GF-D8 (cell line): ENCODE measurements at regions not wholly inside any gene's neighbourhood (a gene's known extent, or its start where the extent isn't known, plus 50 kb on each side); places are given as distances from the start of the nearest gene placed in this dataset.
"Not testable (repeated sequence)": the region's sequence is repeated elsewhere in the genome, so short reads cannot be mapped to it uniquely, and the experiment has no call there.

Experiments
- DNase-seq: peaks from one replicate; lab custom pipeline; 2025; lab: John Stamatoyannopoulos, UW

GRCh38 chr3:181533811-181534210 lies 177.9 kb upstream of the SOX2 start:
- no peak for DNase-seq

GRCh38 chr3:181530584-181530983 lies 181.1 kb upstream of the SOX2 start:
- no peak for DNase-seq

- DNase-seq = no peak
These were observed 189.9 kb upstream of the SOX2 start for GRCh38 chr3:181521831-181522230.

- no peak for DNase-seq
These were observed 193.5 kb upstream of the SOX2 start for GRCh38 chr3:181518222-181518621.

GRCh38 chr3:181512787-181513186 lies 198.9 kb upstream of the SOX2 start:
- DNase-seq = no peak

- no peak for DNase-seq
These were observed 201.2 kb upstream of the SOX2 start for GRCh38 chr3:181510500-181510899.

- no peak for DNase-seq
These were observed 214.4 kb upstream of the SOX2 start for GRCh38 chr3:181497358-181497757.

- no peak for DNase-seq
These were observed 218.3 kb upstream of the SOX2 start for GRCh38 chr3:181493423-181493822.

- DNase-seq = no peak
These were observed 223.2 kb upstream of the SOX2 start for GRCh38 chr3:181488536-181488935.

GRCh38 chr3:181487236-181487978 lies 224.3 kb upstream of the SOX2 start:
- no peak for DNase-seq

- DNase-seq = no peak
These were observed 225.4 kb upstream of the SOX2 start for GRCh38 chr3:181486141-181486885.

GRCh38 chr3:181484026-181484425 lies 227.7 kb upstream of the SOX2 start:
- no peak for DNase-seq

GRCh38 chr3:181475146-181475545 lies 236.6 kb upstream of the SOX2 start:
- DNase-seq = not testable (repeated sequence)

- DNase-seq = no peak
These were observed 241.4 kb upstream of the SOX2 start for GRCh38 chr3:181470349-181470748.

GRCh38 chr3:181464033-181464694 lies 247.6 kb upstream of the SOX2 start:
- DNase-seq = no peak

- no peak for DNase-seq
These were observed 250.3 kb upstream of the SOX2 start for GRCh38 chr3:181461381-181461780.

- no peak for DNase-seq
These were observed 252.2 kb upstream of the SOX2 start for GRCh38 chr3:181459516-181459915.

- no peak for DNase-seq
These were observed 252.9 kb upstream of the SOX2 start for GRCh38 chr3:181458857-181459256.

GRCh38 chr3:181457756-181458155 lies 254.0 kb upstream of the SOX2 start:
- no peak for DNase-seq

GRCh38 chr3:181457190-181457589 lies 254.5 kb upstream of the SOX2 start:
- DNase-seq = no peak

GRCh38 chr3:181455276-181455675 lies 256.4 kb upstream of the SOX2 start:
- no peak for DNase-seq

GRCh38 chr3:181454451-181455027 lies 257.2 kb upstream of the SOX2 start:
- no peak for DNase-seq

GRCh38 chr3:181446741-181447140 lies 265.0 kb upstream of the SOX2 start:
- no peak for DNase-seq
